ENCODE measurements at regions not wholly inside any gene's neighbourhood (a gene's known extent, or its start where the extent isn't known, plus 50 kb on each side); places are given as distances from the start of the nearest gene placed in this dataset.
"Not testable (repeated sequence)": the region's sequence is repeated elsewhere in the genome, so short reads cannot be mapped to it uniquely, and the experiment has no call there.

GRCh38 chr3:153567011-153567410, 405.0 kb downstream of the RAP2B start:
- Histone ChIP-seq H3K4me2 (no peak overlapping the region), H3K4me1 (no peaks in the 10 kb centered on the region), H3K27me3 (no peaks in the 10 kb centered on the region), H3K9me3 (peaks cover 29% of the 10 kb centered on the region), H3K27ac (no peak overlapping the region), H3K36me3 (no peaks in the 10 kb centered on the region), H4K20me1 (no peaks in the 10 kb centered on the region), H3K9ac (no peak overlapping the region), H3K4me3 (no peak overlapping the region)
- TF ChIP-seq Cebpa-rat (IDR thresholded peaks at IDR 0.05) = no peak

GRCh38 chr3:153567556-153567955, 405.5 kb downstream of the RAP2B start:
- Histone ChIP-seq H3K36me3 (no peaks in the 10 kb centered on the region), H3K9me3 (peaks cover 29% of the 10 kb centered on the region), H3K9ac (no peak overlapping the region), H4K20me1 (no peaks in the 10 kb centered on the region), H3K27me3 (no peaks in the 10 kb centered on the region), H3K4me1 (no peaks in the 10 kb centered on the region), H3K27ac (no peak overlapping the region), H3K4me3 (no peak overlapping the region), H3K4me2 (no peak overlapping the region)
- TF ChIP-seq Cebpa-rat (IDR thresholded peaks at IDR 0.05) = no peak

- H3K4me2 ChIP-seq, H3K4me1 ChIP-seq, H3K4me3 ChIP-seq, H3K9me3 ChIP-seq, H3K27ac ChIP-seq, H3K36me3 ChIP-seq, H3K9ac ChIP-seq, H3K27me3 ChIP-seq, H4K20me1 ChIP-seq: not testable (repeated sequence)
Measured at GRCh38 chr3:153570481-153570880, 408.5 kb downstream of the RAP2B start.

GRCh38 chr3:153572165-153572564, 410.1 kb downstream of the RAP2B start:
- no peak for TF ChIP-seq Cebpa-rat (IDR thresholded peaks at IDR 0.05)
- H3K27ac ChIP-seq = no peak overlapping the region

GRCh38 chr3:153572654-153573053, 410.6 kb downstream of the RAP2B start:
- Histone ChIP-seq H3K27me3 (no peaks in the 10 kb centered on the region), H3K9me3 (no peaks in the 10 kb centered on the region), H3K36me3 (no peaks in the 10 kb centered on the region), H3K9ac (no peak overlapping the region), H3K4me3 (no peak overlapping the region), H3K4me1 (no peaks in the 10 kb centered on the region), H3K27ac (no peak overlapping the region), H4K20me1 (no peaks in the 10 kb centered on the region), H3K4me2 (no peak overlapping the region)
- TF ChIP-seq Cebpa-rat (IDR thresholded peaks at IDR 0.05) = no peak

More at GRCh38 chr3:153572165-153572564, 410.1 kb downstream of the RAP2B start:
- no peak overlapping the region for H3K4me2 ChIP-seq
- no peaks in the 10 kb centered on the region for H3K9me3 ChIP-seq
- H3K9ac ChIP-seq = no peak overlapping the region
- H3K4me1 ChIP-seq = no peaks in the 10 kb centered on the region
- no peaks in the 10 kb centered on the region for H4K20me1 ChIP-seq
- no peaks in the 10 kb centered on the region for H3K36me3 ChIP-seq
- H3K27me3 ChIP-seq = no peaks in the 10 kb centered on the region
- no peak overlapping the region for H3K4me3 ChIP-seq

GRCh38 chr3:153573481-153573880, 411.5 kb downstream of the RAP2B start:
- no peak for TF ChIP-seq Cebpa-rat (IDR thresholded peaks at IDR 0.05)
- H3K4me3 ChIP-seq = no peak overlapping the region
- no peaks in the 10 kb centered on the region for H3K36me3 ChIP-seq
- no peak overlapping the region for H3K27ac ChIP-seq
- H3K4me2 ChIP-seq = no peak overlapping the region
- H3K4me1 ChIP-seq = no peaks in the 10 kb centered on the region
- no peaks in the 10 kb centered on the region for H4K20me1 ChIP-seq
- H3K27me3 ChIP-seq = no peaks in the 10 kb centered on the region
- no peaks in the 10 kb centered on the region for H3K9me3 ChIP-seq
- H3K9ac ChIP-seq = no peak overlapping the region

- Histone ChIP-seq H3K27ac (no peak overlapping the region), H3K27me3 (no peaks in the 10 kb centered on the region), H3K4me1 (no peaks in the 10 kb centered on the region), H3K9me3 (no peaks in the 10 kb centered on the region), H3K36me3 (no peaks in the 10 kb centered on the region), H3K4me2 (no peak overlapping the region), H3K9ac (no peak overlapping the region), H3K4me3 (no peak overlapping the region), H4K20me1 (no peaks in the 10 kb centered on the region)
- TF ChIP-seq Cebpa-rat (IDR thresholded peaks at IDR 0.05) = no peak
Measured at GRCh38 chr3:153574445-153574844, 412.4 kb downstream of the RAP2B start.

GRCh38 chr3:153577059-153577736, 415.2 kb downstream of the RAP2B start:
- no peak for TF ChIP-seq Cebpa-rat (IDR thresholded peaks at IDR 0.05)
- Histone ChIP-seq H3K9ac (no peak overlapping the region), H3K9me3 (no peaks in the 10 kb centered on the region)

GRCh38 chr3:153578046-153578445, 416.0 kb downstream of the RAP2B start:
- Histone ChIP-seq H3K4me1 (no peaks in the 10 kb centered on the region), H3K9me3 (no peaks in the 10 kb centered on the region), H3K27me3 (no peaks in the 10 kb centered on the region), H3K4me2 (no peak overlapping the region), H3K9ac (no peak overlapping the region), H3K27ac (no peak overlapping the region), H3K4me3 (no peak overlapping the region), H3K36me3 (no peaks in the 10 kb centered on the region), H4K20me1 (no peaks in the 10 kb centered on the region)
- TF ChIP-seq Cebpa-rat (IDR thresholded peaks at IDR 0.05) = no peak

More at GRCh38 chr3:153577059-153577736, 415.2 kb downstream of the RAP2B start:
- no peaks in the 10 kb centered on the region for H3K4me1 ChIP-seq
- no peak overlapping the region for H3K4me2 ChIP-seq
- H3K27me3 ChIP-seq = no peaks in the 10 kb centered on the region
- H4K20me1 ChIP-seq = no peaks in the 10 kb centered on the region
- H3K27ac ChIP-seq = no peak overlapping the region
- no peak overlapping the region for H3K4me3 ChIP-seq
- no peaks in the 10 kb centered on the region for H3K36me3 ChIP-seq

GRCh38 chr3:153590051-153590450, 428.0 kb downstream of the RAP2B start:
- no peaks in the 10 kb centered on the region for H4K20me1 ChIP-seq
- no peak for TF ChIP-seq Cebpa-rat (IDR thresholded peaks at IDR 0.05)
- no peaks in the 10 kb centered on the region for H3K4me1 ChIP-seq
- H3K9ac ChIP-seq = no peak overlapping the region
- no peaks in the 10 kb centered on the region for H3K27me3 ChIP-seq
- no peak overlapping the region for H3K27ac ChIP-seq
- H3K36me3 ChIP-seq = no peaks in the 10 kb centered on the region
- H3K9me3 ChIP-seq = no peaks in the 10 kb centered on the region
- H3K4me2 ChIP-seq = no peak overlapping the region
- no peak overlapping the region for H3K4me3 ChIP-seq

Measured in BLaER1 (cell line).